WERI-Rb-1 (cell line): ENCODE measurements at regions not wholly inside any gene's neighbourhood (a gene's known extent, or its start where the extent isn't known, plus 50 kb on each side); places are given as distances from the start of the nearest gene placed in this dataset.

Experiments
- DNase-seq: peaks from one replicate; pipeline ENCODE4 v3.0.0-alpha.2; 2020
- H3K27ac ChIP-seq: fragments of 250-450 bp; sonication (Bioruptor Pico); 2 replicates; pipeline ENCODE4 v1.5.1; 2020; ENCODE audit warnings: mild to moderate bottlenecking, moderate library complexity
- H3K27me3 ChIP-seq: fragments of 250-450 bp; sonication (Bioruptor Pico); 2 replicates; pipeline ENCODE4 v1.5.1; 2021; ENCODE audit warnings: mild to moderate bottlenecking, low read depth, moderate library complexity; ENCODE audit not compliant: insufficient read depth, severe bottlenecking
- H3K36me3 ChIP-seq: fragments of 250-450 bp; sonication (Bioruptor Pico); 2 replicates; pipeline ENCODE4 v1.5.1; 2020; ENCODE audit warnings: mild to moderate bottlenecking, moderate library complexity
- H3K4me3 ChIP-seq: 2 replicates; pipeline ENCODE4 v1.5.1; 2011; ENCODE audit warnings: low read depth, mild to moderate bottlenecking, control low read depth, low read length
- H3K9me3 ChIP-seq: fragments of 250-450 bp; sonication (Bioruptor Pico); 2 replicates; pipeline ENCODE4 v1.5.1; 2021; ENCODE audit warnings: mild to moderate bottlenecking, moderate library complexity; ENCODE audit not compliant: severe bottlenecking
- TF ChIP-seq, protein P1 (sequence below): IDR thresholded peaks from 2 replicates; pipeline ENCODE4 v1.5.1; 2011; ENCODE audit warnings: low read depth, mild to moderate bottlenecking, control low read depth, inconsistent platforms, low read length

DNA sequence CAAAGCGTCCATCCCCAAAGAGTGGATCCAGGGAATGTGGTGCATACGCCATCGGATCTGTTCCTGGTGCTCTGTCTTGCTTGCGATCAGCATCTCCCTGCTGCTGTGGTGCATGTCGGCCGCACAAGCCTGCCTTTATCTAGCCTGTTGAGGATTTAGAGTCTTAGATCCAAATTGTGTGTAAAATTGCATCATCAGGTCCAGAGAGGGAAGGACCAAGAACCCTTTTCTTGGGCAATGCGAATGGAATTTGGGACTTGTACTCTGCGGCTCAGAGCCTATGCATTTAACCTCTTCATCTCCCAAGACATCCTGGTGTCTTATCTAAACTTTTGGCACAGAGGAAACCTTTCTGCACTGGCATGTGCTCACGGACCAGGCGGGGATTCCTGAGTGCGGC lies 1238.7 kb downstream of the TBC1D22A start:
- DNase-seq = no peak
- Histone ChIP-seq H3K27me3 (no peaks in the 10 kb centered on the region), H3K27ac (no peak overlapping the region), H3K9me3 (no peaks in the 10 kb centered on the region), H3K4me3 (no peak overlapping the region), H3K36me3 (no peaks in the 10 kb centered on the region)
- TF ChIP-seq, protein P1, sequence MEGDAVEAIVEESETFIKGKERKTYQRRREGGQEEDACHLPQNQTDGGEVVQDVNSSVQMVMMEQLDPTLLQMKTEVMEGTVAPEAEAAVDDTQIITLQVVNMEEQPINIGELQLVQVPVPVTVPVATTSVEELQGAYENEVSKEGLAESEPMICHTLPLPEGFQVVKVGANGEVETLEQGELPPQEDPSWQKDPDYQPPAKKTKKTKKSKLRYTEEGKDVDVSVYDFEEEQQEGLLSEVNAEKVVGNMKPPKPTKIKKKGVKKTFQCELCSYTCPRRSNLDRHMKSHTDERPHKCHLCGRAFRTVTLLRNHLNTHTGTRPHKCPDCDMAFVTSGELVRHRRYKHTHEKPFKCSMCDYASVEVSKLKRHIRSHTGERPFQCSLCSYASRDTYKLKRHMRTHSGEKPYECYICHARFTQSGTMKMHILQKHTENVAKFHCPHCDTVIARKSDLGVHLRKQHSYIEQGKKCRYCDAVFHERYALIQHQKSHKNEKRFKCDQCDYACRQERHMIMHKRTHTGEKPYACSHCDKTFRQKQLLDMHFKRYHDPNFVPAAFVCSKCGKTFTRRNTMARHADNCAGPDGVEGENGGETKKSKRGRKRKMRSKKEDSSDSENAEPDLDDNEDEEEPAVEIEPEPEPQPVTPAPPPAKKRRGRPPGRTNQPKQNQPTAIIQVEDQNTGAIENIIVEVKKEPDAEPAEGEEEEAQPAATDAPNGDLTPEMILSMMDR = no peak

DNA sequence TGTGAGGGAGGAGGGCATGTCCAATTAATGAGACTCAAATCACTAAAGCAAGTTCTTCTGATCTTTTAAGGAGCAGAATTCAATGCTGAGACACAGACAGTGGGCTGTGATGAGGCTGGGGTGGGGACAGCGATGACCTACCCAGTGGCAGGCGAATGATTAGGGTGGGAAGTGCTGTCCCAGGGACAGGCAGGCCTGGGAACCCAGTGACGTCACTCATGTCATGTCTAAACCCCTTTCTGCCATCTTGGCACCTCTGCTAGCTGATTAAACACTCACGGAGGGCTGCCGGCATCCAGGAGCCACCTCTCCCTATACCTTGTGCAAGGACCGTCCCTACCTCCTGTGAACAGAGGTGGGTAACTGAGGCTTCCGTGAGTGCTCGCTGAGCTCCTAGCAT lies 1235.2 kb downstream of the TBC1D22A start:
- DNase-seq = no peak
- Histone ChIP-seq H3K36me3 (no peaks in the 10 kb centered on the region), H3K9me3 (no peaks in the 10 kb centered on the region), H3K27me3 (no peaks in the 10 kb centered on the region), H3K4me3 (no peak overlapping the region), H3K27ac (no peak overlapping the region)
- TF ChIP-seq, protein P1 = no peak

DNA sequence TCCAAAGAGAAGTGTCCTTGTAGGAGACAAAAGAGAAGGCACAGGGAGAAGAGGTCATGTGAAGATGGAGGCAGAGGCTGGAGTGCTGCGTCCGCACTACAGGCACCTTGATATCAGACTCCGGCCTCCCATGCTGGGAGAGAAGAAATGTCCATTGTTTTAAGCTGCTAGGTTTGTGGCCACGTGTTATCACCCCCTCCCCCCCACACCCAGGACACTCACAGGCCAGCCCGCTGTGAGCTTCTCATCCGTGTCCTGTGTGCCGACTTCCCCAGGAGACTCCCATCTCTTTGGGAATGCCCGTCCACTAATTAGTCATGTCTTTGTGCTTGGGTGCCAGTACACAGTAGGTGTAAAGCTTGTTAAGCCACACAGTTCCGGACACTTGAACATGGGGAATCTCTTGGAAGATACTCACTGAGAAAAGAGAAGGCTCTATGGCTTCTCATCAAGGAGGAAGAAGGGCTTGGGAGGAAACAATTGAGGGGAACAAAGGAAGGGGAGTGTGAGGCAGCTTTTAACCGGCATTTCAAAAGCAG lies 1234.7 kb downstream of the TBC1D22A start:
- H3K27me3 ChIP-seq = no peaks in the 10 kb centered on the region
- H3K36me3 ChIP-seq = no peaks in the 10 kb centered on the region
- no peak overlapping the region for H3K4me3 ChIP-seq
- H3K9me3 ChIP-seq = no peaks in the 10 kb centered on the region
- H3K27ac ChIP-seq = no peak overlapping the region
- TF ChIP-seq, protein P1 = no peak
- no peak for DNase-seq

DNA sequence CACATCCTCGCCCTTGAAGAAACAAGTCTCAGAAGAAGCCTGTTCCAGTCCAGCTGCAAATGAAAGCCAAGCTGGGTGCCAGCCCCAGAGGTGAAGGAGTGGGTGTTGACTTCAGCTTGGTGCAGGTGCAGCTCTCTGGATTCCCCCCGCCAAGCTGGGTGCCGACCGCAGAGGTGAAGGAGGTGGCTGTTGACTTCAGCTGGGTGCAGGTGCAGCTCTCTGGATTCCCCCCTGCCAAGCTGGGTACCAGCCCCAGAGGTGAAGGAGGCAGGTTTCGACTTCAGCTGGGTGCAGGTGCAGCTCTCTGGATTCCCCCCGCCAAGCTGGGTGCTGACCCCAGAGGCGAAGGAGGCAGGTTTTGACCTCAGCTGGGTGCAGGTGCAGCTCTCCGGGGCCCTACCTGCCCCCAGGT lies 1234.0 kb downstream of the TBC1D22A start:
- no peak overlapping the region for H3K4me3 ChIP-seq
- no peaks in the 10 kb centered on the region for H3K36me3 ChIP-seq
- DNase-seq = no peak
- no peaks in the 10 kb centered on the region for H3K9me3 ChIP-seq
- H3K27me3 ChIP-seq = no peaks in the 10 kb centered on the region
- H3K27ac ChIP-seq = no peak overlapping the region
- TF ChIP-seq, protein P1 = no peak

DNA sequence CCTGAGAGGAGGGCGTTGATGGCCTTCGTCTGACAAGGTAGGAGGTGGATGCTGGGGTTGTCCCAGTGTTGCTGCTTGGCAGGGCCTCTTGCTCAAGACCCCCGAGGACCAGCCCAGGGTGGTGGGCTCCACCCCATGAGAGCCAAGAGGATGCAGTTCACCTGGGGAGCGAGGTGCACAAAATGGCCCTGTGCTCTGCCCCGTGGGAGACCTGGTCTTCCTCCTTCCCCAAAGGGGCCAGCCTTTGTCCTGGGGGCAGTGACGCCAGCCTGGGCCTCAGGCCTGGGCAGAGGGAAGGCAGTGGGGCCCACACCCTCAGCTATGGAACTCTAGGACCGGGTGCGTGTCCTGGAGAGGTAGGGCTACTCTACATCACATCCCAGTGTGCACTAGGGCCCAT lies 1233.3 kb downstream of the TBC1D22A start:
- Histone ChIP-seq H3K36me3 (no peaks in the 10 kb centered on the region), H3K27me3 (no peaks in the 10 kb centered on the region), H3K27ac (no peak overlapping the region), H3K9me3 (no peaks in the 10 kb centered on the region), H3K4me3 (no peak overlapping the region)
- TF ChIP-seq, protein P1 = no peak
- no peak for DNase-seq

DNA sequence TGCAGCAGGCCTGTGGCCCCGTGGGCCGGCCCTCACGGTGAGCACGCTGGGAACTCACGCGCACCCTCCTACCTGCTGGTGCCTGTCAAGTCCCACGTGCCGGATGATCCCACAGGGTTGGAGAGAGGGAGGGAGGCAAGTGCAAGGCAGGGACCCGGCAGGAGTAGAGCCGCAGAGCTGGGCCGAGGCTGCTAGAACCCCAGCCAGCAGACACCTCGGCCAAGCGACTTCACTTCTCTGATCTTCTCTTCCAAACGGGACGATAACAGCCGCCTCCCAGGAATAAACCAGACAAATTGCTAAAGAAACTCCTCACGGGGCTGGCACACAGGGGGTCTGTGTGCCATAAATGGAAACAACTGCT lies 1232.8 kb downstream of the TBC1D22A start:
- no peak overlapping the region for H3K4me3 ChIP-seq
- no peaks in the 10 kb centered on the region for H3K36me3 ChIP-seq
- no peak for DNase-seq
- TF ChIP-seq, protein P1 = no peak
- no peaks in the 10 kb centered on the region for H3K27me3 ChIP-seq
- no peak overlapping the region for H3K27ac ChIP-seq
- no peaks in the 10 kb centered on the region for H3K9me3 ChIP-seq
